SK-MEL-5 (cell line): ENCODE measurements at regions not wholly inside any gene's neighbourhood (a gene's known extent, or its start where the extent isn't known, plus 50 kb on each side); places are given as distances from the start of the nearest gene placed in this dataset.

Experiments used
- small RNA-seq, 2 experiments: library from RNA; depleted of rRNA; stranded (forward); fragments of <200 nt; gene quantifications; one replicate each; pipeline ENCODE3, GENCODE V24; 2014

Small RNAs in the stretch of these regions (small RNA-seq; reads per million reads assigned to genes)
- 0 reads per million in 2 experiments for gene MIR920
- gene RN7SL38P, result 0.04 to 37.9 reads per million in 2 experiments
